Stomach (tissue), 4 donors: ENCODE measurements at regions not wholly inside any gene's neighbourhood (a gene's known extent, or its start where the extent isn't known, plus 50 kb on each side); places are given as distances from the start of the nearest gene placed in this dataset.

ENCODE experiments used
- POLR2AphosphoS5 ChIP-seq, 3 donors: sonication (generic); formaldehyde crosslinking; IDR thresholded peaks; one replicate each; pipeline ENCODE4 v1.6.1; 2016; ENCODE audit warnings: antibody characterized with exemption in 3 of 3
- TF ChIP-seq, protein P1 (sequence below), 7 experiments: fragments of 450-650 bp in 4 of 7; fragments of 200-600 bp in 3 of 7; sonication (generic) in 3 of 7; IDR thresholded peaks; one replicate each; pipeline ENCODE4 v1.5.1; 2016 to 2019; ENCODE audit warnings: antibody characterized with exemption in 7 of 7, control low read depth in 2 of 7, mild to moderate bottlenecking in 1 of 7

DNA sequence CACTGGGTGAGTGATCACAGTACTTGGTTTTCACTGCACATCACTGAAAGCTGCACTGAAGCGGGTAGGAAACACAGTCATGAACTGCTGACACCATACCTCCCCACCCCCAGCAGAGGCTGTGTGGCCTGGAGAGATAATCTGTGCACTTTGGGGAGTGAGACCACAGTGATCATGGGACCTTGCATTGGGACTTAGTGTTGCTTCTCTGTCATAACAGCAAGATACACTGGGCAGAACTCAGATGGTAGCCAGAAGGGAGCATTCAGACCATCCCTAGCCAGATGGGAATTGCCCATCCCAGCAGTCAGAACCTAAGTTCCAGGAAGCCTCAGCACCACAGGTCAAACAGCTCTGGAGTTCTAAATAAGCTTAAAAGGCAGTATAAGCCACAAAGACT, 346.4 kb upstream of the TMEM229A start:
- TF ChIP-seq, protein P1, sequence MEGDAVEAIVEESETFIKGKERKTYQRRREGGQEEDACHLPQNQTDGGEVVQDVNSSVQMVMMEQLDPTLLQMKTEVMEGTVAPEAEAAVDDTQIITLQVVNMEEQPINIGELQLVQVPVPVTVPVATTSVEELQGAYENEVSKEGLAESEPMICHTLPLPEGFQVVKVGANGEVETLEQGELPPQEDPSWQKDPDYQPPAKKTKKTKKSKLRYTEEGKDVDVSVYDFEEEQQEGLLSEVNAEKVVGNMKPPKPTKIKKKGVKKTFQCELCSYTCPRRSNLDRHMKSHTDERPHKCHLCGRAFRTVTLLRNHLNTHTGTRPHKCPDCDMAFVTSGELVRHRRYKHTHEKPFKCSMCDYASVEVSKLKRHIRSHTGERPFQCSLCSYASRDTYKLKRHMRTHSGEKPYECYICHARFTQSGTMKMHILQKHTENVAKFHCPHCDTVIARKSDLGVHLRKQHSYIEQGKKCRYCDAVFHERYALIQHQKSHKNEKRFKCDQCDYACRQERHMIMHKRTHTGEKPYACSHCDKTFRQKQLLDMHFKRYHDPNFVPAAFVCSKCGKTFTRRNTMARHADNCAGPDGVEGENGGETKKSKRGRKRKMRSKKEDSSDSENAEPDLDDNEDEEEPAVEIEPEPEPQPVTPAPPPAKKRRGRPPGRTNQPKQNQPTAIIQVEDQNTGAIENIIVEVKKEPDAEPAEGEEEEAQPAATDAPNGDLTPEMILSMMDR (IDR thresholded peaks at IDR 0.05) = no peak
- no peak for TF ChIP-seq POLR2AphosphoS5 (IDR thresholded peaks at IDR 0.05)
